HT1080 (cell line): ENCODE measurements at regions not wholly inside any gene's neighbourhood (a gene's known extent, or its start where the extent isn't known, plus 50 kb on each side); places are given as distances from the start of the nearest gene placed in this dataset.
"Not testable (repeated sequence)": the region's sequence is repeated elsewhere in the genome, so short reads cannot be mapped to it uniquely, and the experiment has no call there.

ENCODE experiments used
- DNase-seq: peaks from one replicate; pipeline ENCODE4 v3.0.0-alpha.2; 2015; ENCODE audit warnings: low read depth

- no peak for DNase-seq
Measured at GRCh38 chr17:68705714-68706076, 104.5 kb upstream of the FAM20A start.

- no peak for DNase-seq
Measured at GRCh38 chr17:68704871-68705713, 103.9 kb upstream of the FAM20A start.

DNA sequence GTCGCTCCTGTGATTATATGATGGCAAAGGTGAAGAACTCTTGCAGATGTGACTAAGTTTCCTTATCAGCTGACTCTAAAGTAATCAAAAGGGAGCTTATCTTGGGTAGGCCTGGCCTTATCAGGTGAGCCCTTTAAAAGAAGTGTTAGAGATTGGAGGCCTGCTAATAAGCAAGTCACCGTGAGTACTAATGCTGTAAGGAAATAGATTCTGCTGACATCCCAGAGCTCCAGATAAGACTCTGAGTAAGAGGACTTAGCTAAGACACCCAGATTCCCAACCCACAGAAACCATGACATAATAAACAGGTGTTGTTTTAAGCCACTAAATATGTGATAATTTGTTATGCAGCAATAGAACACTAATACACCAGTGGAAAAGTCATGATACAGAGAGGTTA lies 99.9 kb upstream of the FAM20A start:
- no peak for DNase-seq

GRCh38 chr17:68700421-68700820 lies 99.3 kb upstream of the FAM20A start:
- DNase-seq = no peak

DNA sequence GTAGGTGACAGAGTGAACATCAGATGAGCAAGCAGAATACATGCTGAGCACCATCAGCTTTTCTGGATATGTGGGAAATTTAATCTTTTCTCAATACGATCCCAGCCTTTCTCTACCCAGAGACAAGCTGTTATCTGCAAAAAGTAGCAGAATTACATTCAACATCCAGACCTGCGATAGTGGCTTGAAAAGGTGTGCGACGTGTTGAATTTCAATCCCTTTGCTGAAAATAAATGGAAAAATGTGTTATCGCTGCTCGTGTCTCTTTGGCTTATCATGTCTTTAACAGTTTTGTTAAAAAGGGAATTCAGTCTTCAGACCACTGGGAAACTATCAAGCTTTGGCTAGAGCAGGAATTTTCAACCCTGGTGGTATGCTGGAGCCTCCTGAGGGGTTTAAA lies 98.8 kb upstream of the FAM20A start:
- DNase-seq = no peak

GRCh38 chr17:68698746-68699145 lies 97.6 kb upstream of the FAM20A start:
- DNase-seq = no peak

- peak; percentile 8 for DNase-seq
Measured at GRCh38 chr17:68697850-68698361, 96.7 kb upstream of the FAM20A start.

GRCh38 chr17:68695659-68696058 lies 94.5 kb upstream of the FAM20A start:
- DNase-seq = no peak

DNA sequence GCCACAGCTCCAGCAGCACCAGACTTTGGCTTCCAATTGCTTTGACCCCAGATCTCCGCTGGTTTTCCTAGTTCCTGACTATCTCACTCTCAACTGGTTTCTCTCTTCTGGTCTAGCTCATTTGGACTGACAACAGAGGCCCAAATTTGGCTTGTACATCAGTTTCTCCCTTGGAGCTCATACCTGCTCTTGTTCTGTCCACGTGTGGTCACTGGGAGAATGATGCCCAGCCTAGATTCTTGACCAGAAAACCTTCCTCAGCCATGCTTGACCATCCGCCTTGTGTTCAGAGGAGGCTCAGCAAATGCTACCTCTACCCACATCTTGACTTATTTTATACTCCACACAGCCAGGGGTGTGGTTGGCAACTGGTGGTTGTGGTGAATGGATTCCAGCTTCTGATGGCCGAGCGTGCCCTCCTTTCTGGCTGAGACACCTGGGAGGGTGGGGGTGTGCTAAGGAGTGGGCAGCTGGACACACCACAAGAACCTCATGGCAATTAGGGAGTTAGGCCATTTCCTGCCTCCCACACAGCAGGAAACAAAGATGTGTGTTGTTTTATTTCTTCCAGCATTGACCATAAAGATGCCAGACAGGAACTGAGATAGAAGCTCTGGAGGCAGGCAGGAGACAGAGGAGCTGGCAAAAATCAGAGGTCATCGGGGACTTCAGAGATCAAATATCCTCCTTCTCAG lies 93.8 kb upstream of the FAM20A start:
- DNase-seq = peak; percentile 76

DNA sequence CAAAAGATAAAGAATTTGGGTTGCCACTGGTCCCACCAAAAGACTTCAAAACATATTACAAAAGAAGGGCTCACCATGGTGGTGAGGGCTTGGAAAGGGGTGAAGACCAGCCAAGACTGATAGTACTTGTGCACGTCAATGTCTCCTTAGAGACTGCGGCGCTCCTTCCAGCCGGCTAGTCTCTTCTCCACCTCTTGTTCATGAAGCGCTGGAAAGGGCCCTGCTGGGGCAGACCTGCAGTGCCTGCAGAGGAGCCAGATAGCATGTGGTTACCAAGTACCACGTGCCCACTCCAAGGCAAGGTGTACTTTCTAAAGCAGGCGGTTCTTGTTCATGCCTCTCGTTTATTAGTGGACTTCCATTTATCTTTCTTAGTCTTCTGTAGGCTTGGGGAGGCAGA lies 92.7 kb upstream of the FAM20A start:
- no peak for DNase-seq

DNA sequence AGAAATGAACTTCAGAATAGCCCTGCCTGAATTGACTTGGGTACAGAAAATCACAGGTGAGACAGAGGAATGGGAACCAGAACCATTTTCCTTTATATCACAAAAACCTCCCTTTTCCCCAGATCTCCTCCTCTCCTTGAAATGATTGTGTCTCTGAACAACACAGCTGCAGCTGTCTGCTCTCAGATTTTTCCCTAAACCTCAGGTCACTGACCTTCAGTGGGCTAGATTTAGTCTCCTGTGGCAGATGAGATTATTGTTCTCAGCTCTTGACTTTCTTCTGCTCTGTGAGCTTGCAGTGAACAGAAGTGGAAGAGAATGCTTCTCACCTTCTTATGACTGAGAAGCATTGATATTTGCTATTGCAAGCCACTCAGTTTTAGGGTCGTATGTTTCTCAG lies 92.3 kb upstream of the FAM20A start:
- no peak for DNase-seq

GRCh38 chr17:68686108-68686988 lies 85.2 kb upstream of the FAM20A start:
- no peak for DNase-seq

- DNase-seq = no peak
Measured at GRCh38 chr17:68684949-68685357, 83.8 kb upstream of the FAM20A start.

DNA sequence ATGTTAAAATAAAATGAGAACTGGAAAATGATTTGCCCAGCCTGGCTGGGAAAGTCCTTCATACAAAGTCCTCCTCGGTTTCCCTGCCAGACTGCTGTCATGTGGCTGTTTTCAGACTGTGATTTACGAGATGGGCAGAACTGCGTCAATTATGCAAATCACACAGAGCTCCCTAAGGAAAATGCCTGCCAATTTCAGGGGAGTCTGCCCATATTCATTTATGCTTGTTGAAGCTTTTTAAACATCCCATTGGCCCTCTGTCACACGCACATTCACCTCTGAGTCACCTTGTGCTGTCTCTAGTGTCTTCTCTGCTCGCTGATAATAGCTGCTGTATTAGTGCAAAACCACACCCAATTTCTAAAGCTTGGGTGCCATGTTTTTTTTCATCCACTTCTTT lies 81.7 kb upstream of the FAM20A start:
- DNase-seq = no peak

GRCh38 chr17:68679882-68680281 lies 78.7 kb upstream of the FAM20A start:
- DNase-seq = no peak

GRCh38 chr17:68676856-68677255 lies 75.7 kb upstream of the FAM20A start:
- DNase-seq = no peak

- DNase-seq = no peak
Measured at GRCh38 chr17:68675723-68676122, 74.6 kb upstream of the FAM20A start.

DNA sequence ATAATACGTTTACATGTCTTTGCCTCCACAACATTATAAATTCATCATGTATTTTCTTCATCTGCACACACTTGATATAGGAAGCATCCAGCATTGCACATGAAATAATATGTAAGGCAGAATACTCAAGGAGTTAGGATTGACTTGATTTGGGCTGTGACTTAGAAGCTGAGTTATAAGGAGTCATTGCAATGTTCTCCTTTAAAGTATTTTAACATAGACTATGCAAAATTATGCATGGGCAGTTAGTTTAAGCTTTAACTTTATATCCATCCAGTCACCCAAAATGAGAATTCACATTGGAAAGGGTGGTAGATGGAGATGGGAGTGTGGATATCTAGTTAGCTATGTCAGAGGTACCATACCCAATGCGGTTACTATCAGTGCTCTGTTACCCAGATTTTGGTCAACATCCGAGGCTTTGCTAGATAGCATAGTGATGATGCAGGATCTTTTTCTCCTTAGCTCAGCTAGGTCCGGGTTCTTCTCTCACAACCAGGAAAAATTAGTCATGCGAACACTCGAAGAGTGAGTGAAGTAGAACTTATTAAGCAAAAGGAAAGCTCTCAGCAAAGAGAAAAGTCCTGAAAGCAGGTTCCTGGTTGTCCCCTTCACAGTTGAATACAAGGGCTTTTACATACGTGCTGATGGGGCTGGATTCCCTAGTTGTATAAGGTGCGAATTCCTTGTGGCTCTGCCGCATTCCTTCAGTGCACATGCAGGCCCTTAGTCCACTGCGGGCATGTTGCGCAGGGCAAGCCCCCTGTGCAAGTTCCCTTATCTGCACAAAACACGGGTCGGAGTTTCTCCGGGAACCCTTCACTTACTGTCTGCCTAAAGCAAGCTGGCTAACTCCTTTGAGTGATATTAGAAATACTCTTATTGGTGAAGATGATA lies 73.1 kb upstream of the FAM20A start:
- DNase-seq = no peak

- DNase-seq = no peak
Measured at GRCh38 chr17:68670967-68671693, 70.0 kb upstream of the FAM20A start.

DNA sequence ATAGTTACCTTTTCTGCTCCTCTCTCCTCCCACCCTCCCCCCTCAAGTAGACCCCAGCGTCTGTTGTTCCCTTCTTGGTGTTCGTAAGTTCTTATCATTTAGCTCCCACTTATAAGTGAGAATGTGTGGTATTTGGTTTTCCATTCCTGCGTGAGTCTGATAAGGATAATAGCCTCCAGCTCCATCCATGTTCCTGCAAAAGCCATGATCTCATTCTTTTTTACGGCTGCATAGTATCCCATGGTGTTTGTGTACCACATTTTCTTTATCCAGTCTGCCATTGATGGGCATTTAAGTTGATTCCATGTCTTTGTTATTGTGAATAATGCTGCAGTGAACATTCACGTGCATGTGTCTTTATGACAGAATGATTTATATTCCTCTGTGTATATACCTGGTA lies 65.3 kb upstream of the FAM20A start:
- DNase-seq = not testable (repeated sequence)
